RCC 7860 (cell line): ENCODE measurements at regions not wholly inside any gene's neighbourhood (a gene's known extent, or its start where the extent isn't known, plus 50 kb on each side); places are given as distances from the start of the nearest gene placed in this dataset.
A peak's percentile ranks its signal among the peaks of the same experiment; 100 is the strongest.

Source experiments
- DNase-seq: peaks from one replicate; pipeline ENCODE4 v3.0.0-alpha.2; 2015; ENCODE audit warnings: low spot score
- FAIRE-seq: peaks from 2 replicates; lab custom pipeline; 2012; peaks lifted over from hg19 to GRCh38; lab: Jason Lieb, UNC

DNA sequence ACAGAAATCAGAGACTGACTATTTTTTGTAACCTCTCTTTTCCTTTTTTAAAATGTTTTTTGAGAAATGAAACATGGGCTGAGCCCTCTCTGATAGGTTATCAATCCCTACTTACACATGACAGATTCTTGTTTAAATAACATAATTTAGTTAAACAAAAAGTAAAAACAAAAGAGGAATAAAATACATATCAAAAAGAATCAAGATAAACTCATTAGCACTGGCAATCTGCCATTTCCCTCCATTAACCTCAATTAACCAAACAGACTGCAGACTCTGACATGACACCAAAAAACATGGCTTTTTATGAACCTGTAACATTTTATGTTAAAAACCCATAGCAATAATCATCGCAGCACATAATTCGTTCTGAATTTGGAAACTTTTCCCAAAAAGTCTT, 284.4 kb upstream of the MTNR1B start:
- FAIRE-seq (no peak), DNase-seq (no peak)

DNA sequence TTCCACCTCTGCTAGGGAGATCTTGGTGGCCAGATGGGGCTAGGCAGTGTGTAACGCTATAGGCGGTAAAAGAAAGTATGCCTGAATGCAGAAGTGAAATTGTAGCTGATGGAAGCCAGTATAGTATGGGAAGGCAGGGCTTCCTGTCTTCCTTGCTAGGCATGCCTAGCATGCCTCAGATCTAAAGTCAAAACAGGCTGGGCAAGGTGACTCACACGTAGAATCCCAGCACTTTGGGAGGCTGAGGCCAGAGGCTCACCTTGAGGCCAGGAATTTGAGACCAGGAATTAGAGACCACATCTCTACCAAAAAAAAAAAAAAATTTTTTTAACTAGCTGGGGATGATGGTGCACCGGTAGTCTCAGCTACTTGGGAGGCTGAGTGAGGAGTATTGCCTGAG, 281.7 kb upstream of the MTNR1B start:
- DNase-seq, result no peak
- no peak for FAIRE-seq

DNA sequence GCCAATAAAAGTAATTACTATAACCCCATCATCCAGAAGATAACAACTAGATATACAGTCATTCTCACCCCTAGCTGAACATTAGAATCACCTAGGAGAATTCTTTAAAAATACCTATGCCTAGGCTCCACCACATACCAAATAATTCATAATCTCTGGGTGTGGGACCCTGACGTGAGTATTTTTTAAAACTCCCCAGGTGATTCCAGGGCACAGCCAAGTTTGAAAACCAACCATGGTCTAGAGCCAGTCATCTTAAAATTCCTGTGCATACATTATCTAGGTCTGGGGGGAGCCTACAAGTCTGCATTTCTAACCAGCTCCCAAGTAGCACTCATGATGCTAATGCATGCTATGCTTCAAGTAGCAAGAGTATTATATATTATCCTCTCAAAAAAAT, 281.0 kb upstream of the MTNR1B start:
- no peak for FAIRE-seq
- DNase-seq, result no peak

DNA sequence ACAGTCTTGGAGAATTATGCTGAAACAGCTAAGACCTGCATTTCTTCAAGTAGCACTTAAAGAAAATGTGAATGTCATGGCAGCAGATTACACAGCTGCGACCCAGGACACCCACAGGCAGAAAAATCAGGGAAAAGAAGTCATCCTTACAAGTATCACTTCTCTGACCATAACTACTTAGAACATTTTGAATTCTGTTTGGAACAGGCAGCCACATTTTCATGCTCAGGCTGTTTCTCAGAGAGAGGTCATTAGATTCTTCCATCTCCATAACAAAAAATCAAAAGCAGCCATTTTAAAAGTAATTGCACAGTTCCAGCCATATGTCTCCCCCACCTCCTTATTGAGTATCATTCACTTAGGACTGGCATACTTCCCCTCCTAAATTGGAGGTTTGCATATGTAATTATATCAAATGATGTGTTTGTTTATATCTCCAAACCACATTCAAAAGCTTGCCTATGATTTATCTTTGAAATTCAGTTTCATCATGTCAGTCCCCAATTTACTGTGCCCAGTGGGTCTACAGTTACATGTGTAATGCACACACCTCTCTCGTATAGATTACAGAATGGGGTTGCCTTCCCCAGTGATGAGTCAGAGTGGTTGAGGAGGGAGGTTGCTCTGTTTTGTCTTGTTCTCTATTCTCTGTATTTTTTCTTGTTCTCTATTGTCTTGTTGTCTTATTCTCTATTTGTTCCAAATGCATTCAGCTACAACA, 276.5 kb upstream of the MTNR1B start:
- DNase-seq (no peak), FAIRE-seq (no peak)

DNA sequence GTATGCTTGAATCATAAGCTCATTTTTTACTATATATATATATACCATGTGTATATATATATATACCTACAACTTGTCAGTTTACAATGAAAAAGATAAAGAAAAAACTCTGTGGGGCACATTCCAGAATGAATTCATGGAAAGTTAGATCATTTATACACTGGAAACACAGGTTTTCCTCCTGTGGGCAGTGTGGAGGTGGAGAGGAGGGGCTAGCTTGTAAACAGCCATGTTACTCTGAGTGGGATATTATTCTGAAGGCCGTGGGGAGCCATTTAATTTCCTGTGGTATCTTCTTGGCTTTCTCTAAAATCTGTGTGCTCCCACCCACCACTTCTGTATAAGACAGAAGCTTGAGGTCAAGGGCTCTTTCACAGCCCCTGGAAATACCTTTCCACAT, 273.4 kb upstream of the MTNR1B start:
- FAIRE-seq (no peak), DNase-seq (no peak)

DNA sequence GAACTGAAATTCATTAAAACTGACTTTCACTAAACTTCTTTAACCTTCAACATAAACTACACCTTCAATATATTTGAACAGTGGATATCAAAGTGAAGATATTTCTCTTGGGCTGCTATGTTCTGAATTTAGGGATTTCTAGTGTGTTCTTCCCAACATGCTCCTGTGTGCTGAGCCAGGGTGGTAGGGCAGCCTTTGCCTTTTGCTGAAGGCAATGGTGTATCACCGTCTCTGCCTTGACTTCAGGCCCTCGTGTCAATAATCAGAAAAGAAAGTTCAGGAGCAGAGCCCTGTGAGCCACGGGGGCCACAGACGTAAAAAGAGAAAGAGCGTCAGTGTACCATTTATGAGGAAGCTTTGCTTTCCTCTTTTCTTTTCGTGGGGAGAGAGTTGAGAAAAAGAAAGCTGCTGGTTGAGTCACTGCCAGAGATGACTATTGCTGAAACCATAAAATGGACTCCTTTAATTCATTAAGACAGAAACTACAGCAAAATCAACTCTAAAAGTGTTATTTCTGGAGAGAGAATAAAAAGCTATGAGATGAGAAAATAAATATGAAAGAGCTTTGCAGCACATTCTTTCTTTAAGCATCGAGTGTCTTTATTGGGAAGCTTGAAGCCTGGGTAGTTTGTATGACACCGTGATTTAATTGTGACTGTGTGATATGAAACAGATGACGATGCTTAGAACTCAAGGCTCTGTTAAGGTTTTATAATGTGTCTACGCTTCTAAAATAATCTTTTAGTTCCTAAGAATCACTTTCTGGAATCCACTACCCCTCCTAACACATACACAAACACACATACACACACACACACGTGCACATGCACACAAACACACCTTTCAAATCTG, 271.8 kb upstream of the MTNR1B start:
- DNase-seq, result no peak
- FAIRE-seq, result no peak

DNA sequence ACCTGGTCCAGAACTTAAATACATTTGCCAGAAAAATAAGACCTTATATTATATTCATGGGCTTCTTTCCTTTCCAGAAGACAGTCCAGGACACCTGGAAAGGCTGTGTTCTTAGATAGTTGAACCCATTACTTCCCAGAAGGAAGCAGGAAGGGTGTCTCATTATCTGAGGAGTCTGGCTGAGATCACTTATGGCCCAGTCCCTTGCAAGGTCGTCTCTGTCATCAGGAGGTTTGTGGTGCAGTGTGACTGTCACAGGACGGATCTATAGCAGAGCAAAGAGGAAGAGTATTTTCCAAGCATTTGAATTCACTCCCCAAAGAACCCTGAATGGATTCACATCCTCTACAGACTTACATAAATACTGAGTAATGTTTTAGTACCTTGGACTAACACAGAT, 270.7 kb upstream of the MTNR1B start:
- DNase-seq (no peak), FAIRE-seq (no peak)

DNA sequence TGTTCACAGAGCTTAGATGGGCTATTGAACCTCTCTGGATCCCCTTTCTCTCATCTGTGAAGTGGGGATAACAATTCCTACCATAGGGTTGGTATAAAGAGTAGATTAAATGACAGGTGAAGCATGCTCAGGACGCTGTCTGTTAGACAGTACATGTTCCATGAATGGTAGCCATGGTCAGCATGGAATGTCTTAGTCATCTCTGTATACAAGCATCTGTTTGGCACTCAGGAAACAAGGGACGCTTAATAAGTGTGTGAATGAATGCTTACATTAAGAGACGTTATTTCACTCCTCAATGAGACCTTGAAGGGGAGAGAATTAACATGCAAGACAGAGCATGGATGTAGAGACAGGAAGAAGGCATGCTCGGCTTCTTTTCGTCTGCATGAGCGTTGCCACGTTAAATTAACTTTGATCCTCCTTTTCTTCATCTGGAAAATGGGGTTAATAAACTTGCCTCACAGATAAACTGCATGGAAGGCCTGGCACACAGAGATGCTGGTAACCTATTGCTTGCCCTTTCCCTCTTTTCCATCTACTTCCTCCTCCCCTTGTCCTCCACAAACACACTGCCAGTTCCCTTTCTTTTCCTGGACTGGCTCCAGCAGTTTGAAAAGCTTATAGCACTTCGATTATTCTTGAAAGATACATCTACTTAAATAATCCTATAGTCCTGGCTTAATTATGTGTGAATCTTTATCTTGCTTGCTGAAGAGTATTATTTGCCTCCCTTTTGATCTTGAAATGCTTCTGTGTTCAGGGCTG, 267.2 kb upstream of the MTNR1B start:
- DNase-seq, result no peak
- FAIRE-seq, result no peak

DNA sequence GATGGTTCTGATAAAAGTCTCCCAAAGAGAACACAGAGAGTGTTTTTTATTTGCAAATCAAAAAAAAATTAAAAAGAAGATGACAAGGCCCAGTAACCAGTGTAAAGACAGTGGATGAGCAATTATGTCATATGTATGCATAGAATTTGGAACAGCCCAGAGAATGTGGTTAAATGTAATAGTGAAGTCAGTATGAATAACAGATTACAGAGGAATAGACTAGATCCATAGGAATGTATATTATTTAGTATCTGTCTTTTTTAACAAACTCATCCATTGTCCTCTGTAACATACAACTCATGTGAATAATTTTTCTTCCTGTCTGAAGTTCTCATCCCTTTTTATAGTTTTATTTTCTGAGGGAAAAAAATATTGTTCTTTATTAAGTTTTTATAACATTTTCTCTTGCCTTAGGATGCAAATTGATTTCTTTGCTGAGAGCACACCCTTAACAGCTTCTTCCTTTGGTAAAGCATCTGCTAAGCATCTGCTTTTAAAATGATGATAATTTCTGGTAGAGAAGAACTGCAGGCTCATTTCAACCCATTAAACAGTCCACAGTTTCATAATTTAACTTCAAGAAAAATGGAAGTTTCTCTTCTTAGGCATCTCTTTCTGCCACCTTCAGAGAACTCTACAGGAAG, 266.5 kb upstream of the MTNR1B start:
- DNase-seq (peak; percentile 12), FAIRE-seq (no peak)

DNA sequence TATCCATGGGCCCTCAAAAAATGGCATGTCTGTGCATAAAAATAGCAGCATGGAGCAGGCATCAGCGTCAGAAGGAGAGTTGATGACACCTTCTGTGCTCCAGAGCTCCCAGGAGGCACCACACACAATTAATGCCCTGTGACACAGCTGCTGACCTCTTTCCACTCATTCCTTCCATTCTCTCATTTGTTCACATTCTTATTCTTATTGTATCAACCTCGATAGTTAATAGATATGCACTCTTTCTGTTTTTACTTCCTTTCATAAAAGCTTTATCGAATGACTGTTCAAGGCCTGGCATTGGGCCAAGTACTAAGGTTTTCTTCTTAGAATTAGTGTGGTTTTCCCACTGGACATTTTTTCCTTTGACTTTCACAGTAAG, 266.0 kb upstream of the MTNR1B start:
- DNase-seq (no peak), FAIRE-seq (no peak)

DNA sequence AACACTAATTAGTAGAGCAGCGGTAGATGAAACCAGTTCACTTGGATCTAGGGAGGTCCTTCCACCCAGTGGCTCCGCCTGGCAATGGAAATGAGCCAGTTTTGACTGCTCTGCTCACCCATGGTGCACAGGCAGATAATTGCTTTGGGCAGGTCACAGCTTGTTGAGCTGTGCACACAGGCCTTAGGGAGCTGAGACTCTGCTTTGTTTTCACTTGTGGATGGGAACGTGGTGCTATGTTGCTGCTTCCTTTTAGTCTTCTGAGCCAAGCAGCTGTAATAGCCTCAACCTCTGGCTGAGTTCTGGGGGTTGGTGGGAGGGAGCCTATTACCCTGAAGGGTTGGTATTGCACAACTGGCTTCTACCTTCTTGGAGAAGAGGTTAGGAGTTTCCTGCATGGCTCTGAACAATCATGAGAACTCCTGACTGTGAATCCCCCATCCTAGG, 262.3 kb upstream of the MTNR1B start:
- DNase-seq (no peak), FAIRE-seq (no peak)

DNA sequence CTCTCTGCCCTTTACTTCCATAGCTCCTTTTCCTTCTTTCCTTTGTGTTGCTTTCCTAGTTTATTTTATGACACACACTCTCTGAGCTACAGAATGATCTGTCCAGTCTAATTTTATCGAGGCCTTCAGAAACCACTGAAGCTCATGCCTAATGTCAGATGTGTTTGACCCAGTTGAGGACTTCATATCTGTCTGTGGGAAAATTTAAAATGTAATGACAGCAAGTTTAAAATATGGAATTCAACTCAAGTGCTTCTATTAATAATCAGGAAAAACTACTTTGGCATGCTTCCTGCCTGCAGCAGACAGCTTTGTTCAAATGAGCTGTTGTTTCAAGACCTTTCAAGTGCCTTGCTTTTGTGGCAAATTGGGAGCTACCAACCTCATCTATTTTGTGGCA, 261.8 kb upstream of the MTNR1B start:
- DNase-seq, result no peak
- FAIRE-seq, result no peak

DNA sequence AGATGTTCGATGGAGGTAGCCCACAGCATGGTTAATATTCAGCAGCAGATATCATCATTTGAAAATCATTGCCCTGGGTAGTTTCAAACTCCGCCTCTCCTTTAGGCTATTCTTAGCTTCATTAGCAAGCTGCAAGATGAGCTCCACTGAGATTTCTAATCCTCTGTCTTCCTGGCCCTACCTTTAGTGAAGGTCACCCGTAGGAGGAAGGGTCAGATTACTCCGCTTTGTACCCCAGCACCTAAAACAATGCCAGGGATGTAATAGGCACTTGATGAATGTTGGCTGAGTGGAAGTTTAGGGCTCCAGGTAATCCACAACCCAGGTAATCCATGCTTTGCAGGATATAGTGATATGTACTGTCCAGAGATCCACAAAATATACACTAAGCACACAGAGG, 260.1 kb upstream of the MTNR1B start:
- DNase-seq, result no peak
- FAIRE-seq, result no peak

DNA sequence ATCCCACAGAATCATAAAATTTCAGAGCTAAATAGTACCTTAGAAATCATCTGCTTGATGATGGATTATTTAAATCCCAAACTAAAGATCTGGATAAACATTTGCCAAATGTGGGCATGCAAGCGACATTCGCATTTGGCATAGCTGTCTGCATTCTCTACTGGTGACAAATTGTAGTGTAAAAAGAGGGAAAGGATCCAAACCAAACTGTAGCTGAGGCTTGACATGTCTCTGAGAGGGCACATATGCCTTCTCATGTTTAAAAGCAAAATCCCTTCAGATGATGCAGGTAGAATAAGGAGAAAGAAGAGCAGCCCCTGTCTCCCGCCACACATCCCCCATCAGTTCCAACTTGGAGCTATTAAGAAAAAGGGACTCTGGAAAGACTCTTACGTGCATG, 257.5 kb upstream of the MTNR1B start:
- FAIRE-seq (no peak), DNase-seq (no peak)

DNA sequence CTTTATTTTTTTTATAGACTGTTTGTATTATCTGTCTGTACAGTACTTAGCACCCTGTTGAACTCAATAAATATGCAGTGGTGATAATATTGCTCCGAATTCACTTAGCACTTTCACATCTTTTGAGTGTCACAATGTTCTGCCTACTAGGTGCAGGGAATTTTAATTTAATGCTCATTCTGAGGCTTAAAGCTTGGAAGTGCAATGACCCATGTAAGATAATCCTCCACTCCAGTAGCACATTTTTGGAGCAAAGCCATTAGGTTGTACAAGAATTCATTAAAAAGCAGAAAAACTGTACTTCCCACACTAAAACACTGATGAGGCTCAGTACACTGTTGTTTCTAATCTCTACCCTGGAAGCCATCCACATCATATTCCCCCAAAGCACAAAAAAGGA, 255.3 kb upstream of the MTNR1B start:
- FAIRE-seq, result no peak

DNA sequence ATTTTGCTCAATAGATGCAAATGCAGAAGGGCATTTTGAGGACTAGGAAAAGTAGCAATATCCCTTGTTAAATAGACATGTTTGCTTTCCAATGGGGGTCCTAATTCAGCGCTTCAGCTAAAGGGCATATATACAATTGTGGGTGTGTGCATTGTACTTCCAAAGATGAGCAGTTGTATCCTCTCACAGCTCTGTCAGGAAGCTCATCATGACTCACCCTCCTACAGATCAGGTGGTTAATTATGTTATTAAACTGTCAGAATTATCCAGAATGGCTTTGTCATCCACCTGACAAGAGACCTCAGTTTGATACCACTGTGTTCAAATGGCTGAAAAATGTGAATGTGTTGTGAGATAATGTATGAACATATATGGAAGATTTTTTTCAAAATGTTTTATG, 252.2 kb upstream of the MTNR1B start:
- FAIRE-seq (no peak), DNase-seq (no peak)

More for the DNA sequence above, 255.3 kb upstream of the MTNR1B start:
- DNase-seq, result no peak

DNA sequence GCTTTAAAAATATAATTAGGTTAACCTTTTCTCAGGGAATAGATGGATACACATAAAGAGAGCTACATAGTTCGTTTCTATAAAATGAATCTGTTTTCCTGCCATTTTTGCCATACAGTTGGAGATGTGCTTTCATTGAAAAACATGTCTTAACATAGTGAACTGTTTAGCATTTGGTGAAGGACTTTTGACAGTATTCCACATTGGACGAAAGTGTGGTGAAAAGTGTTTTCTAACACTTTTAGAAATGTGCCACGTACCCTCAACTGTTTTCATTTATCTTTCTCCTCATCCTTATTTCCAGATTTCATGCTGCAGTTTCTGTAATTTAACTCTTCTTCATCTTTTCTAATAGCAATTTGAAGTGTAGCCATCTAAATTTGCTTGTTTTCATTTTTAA, 249.1 kb upstream of the MTNR1B start:
- DNase-seq, result no peak
- no peak for FAIRE-seq

DNA sequence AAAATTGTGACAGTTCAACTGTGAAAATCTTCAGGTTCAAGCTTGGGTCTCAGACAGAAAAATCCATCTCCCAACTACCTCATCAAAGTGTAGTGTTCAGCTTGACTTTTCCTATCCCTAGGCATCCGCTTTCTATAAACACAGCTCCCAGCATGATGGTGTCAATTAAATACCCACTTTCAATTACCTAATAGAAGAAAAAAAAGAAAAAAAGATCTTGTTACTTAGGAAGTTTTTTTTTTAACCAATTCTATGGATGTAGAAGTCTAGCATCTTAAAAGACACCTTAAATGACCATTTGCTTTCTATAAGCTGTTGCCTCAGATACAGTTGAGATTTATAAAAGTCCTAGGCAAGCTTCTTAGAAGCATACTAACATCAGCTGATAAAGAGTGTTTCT, 244.1 kb upstream of the MTNR1B start:
- DNase-seq, result no peak

DNA sequence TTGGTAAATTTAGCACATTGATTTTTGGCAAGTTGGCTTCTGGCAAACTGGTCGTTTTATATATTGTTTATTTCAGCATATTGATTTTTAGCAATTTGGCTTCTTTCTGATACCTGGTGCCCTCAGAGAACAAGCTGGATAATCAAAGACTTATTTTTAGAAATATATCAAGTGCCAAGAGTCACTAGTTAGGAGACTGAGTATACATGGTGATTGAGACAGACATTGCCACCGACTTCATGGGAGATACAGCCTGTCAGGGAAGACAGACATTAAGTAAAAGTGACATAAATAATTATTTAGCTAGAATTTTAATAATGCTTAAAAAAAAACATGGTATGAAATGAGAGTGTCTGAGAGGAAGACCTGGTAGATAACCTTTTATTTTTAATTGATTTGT, 242.3 kb upstream of the MTNR1B start:
- DNase-seq, result no peak
- FAIRE-seq, result no peak

More for the DNA sequence above, 244.1 kb upstream of the MTNR1B start:
- FAIRE-seq, result no peak

DNA sequence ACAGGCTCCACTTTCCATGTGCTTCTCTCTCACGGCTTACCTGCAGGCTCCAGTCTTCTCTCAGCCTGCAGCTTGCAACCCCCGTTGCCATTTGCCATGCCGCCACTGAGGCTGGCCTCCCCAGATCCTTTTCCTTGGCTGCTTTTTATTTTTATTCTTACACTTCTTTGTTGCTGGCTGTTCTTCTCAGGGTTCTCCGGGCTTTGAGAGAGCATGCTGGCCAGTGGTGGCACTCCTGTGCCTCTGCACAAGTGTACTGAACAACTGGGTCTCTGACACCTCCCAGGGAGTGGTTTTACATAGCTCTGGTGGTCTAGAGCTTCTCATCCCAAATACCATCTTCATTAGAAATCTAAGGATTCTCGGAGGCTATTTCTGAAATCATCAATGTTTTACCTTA, 241.7 kb upstream of the MTNR1B start:
- FAIRE-seq (no peak), DNase-seq (no peak)

DNA sequence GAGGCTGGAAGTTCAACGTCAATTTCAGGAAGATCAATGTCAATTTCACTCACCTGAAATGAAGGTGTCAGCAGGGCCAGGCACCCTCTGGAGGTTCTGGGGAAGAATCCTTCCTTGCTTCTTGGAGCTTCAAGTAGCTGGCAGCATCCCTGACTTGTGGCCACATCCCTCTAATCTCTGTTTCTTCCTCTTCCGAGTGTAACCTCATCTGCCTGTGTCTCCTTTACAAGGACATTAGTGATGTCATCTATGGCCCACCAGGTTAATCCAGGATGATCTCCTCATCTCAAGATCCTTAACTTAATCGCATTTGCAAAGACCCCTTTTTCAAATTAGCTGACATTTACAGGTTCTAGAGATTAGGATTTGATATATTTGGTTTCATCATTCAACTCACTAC, 240.8 kb upstream of the MTNR1B start:
- FAIRE-seq, result no peak

More for the DNA sequence above, 240.8 kb upstream of the MTNR1B start:
- no peak for DNase-seq
